Large intestine (tissue), 3 donors: ENCODE measurements at regions not wholly inside any gene's neighbourhood (a gene's known extent, or its start where the extent isn't known, plus 50 kb on each side); places are given as distances from the start of the nearest gene placed in this dataset.

Source experiments
- DNase-seq, 2 donors: peaks; one replicate each; pipeline versions ENCODE4 v3.0.0 to v3.0.0-alpha.2; 2013
- H3K27ac ChIP-seq: one replicate; pipeline ENCODE4 v1.5.1; 2013; ENCODE audit warnings: low read length
- H3K27me3 ChIP-seq: 2 replicates; pipeline ENCODE4 v1.6.1; 2013; ENCODE audit warnings: low read length; ENCODE audit not compliant: control insufficient read depth, insufficient read depth
- H3K36me3 ChIP-seq: 2 replicates; pipeline ENCODE4 v1.6.1; 2013; ENCODE audit warnings: low read length; ENCODE audit not compliant: control insufficient read depth, insufficient read depth
- H3K4me1 ChIP-seq: one replicate; pipeline ENCODE4 v1.6.1; 2013; ENCODE audit warnings: low read length; ENCODE audit not compliant: control insufficient read depth, insufficient read depth
- H3K4me3 ChIP-seq: one replicate; pipeline ENCODE4 v1.5.1; 2013; ENCODE audit warnings: low read length
- H3K9me3 ChIP-seq: one replicate; pipeline ENCODE4 v1.6.1; 2013; ENCODE audit warnings: mild to moderate bottlenecking, low read depth, low read length, moderate library complexity; ENCODE audit not compliant: control insufficient read depth
- WGBS: methylation state at CpG from one replicate; pipeline ENCODE4 v1.1.5; 2013; ENCODE audit warnings: low lambda C conversion rate; ENCODE audit not compliant: insufficient coverage; 5-methylcytosine and 5-hydroxymethylcytosine counted together

GRCh38 chrX:150034788-150035187 is 96.5 kb upstream of the EOLA2 start:
- no peaks in the 10 kb centered on the region for H3K4me1 ChIP-seq
- no peak overlapping the region for H3K4me3 ChIP-seq
- no peaks in the 10 kb centered on the region for H3K9me3 ChIP-seq
- no peaks in the 10 kb centered on the region for H3K36me3 ChIP-seq
- DNase-seq, result no peak
- no peaks in the 10 kb centered on the region for H3K27me3 ChIP-seq
- H3K27ac ChIP-seq, result no peak overlapping the region
- 100% methylated on average over 1 of the region's 2 CpGs for WGBS

- DNase-seq, result no peak
- Histone ChIP-seq H3K27ac (no peak overlapping the region), H3K36me3 (no peaks in the 10 kb centered on the region), H3K27me3 (no peaks in the 10 kb centered on the region), H3K4me3 (no peak overlapping the region), H3K4me1 (no peaks in the 10 kb centered on the region), H3K9me3 (no peaks in the 10 kb centered on the region)
- WGBS, result 60% methylated on average over 1 of the region's 2 CpGs
These were observed 97.2 kb upstream of the EOLA2 start for GRCh38 chrX:150035531-150035930.

GRCh38 chrX:150036181-150036580 is 97.9 kb upstream of the EOLA2 start:
- Histone ChIP-seq H3K27me3 (no peaks in the 10 kb centered on the region), H3K9me3 (no peaks in the 10 kb centered on the region), H3K36me3 (no peaks in the 10 kb centered on the region), H3K4me1 (no peaks in the 10 kb centered on the region), H3K27ac (no peak overlapping the region), H3K4me3 (no peak overlapping the region)
- peak in 1 of 2 donors; percentile 7 for DNase-seq
- WGBS, result no CpG with 5 or more reads among the region's 2 CpGs

- no peak for DNase-seq
- H3K27me3 ChIP-seq, result no peaks in the 10 kb centered on the region
- WGBS, result no CpG with 5 or more reads among the region's 3 CpGs
- no peak overlapping the region for H3K4me3 ChIP-seq
- H3K36me3 ChIP-seq, result no peaks in the 10 kb centered on the region
- H3K27ac ChIP-seq, result no peak overlapping the region
- no peaks in the 10 kb centered on the region for H3K9me3 ChIP-seq
- no peaks in the 10 kb centered on the region for H3K4me1 ChIP-seq
These were observed 98.3 kb upstream of the EOLA2 start for GRCh38 chrX:150036641-150037040.

GRCh38 chrX:150037041-150037440 is 98.8 kb upstream of the EOLA2 start:
- WGBS, result 20% methylated on average over 1 of the region's 2 CpGs
- Histone ChIP-seq H3K27ac (no peak overlapping the region), H3K4me1 (no peaks in the 10 kb centered on the region), H3K27me3 (no peaks in the 10 kb centered on the region), H3K36me3 (no peaks in the 10 kb centered on the region), H3K4me3 (no peak overlapping the region), H3K9me3 (no peaks in the 10 kb centered on the region)
- DNase-seq, result no peak

- DNase-seq, result no peak
- no CpG with 5 or more reads among the region's 3 CpGs for WGBS
These were observed 100.0 kb upstream of the EOLA2 start for GRCh38 chrX:150038315-150038714.

GRCh38 chrX:150038986-150039599 is 100.8 kb upstream of the EOLA2 start:
- Histone ChIP-seq H3K27ac (no peak overlapping the region), H3K27me3 (no peaks in the 10 kb centered on the region), H3K36me3 (no peaks in the 10 kb centered on the region), H3K4me1 (no peaks in the 10 kb centered on the region), H3K9me3 (no peaks in the 10 kb centered on the region), H3K4me3 (no peak overlapping the region)
- WGBS, result 100% methylated on average over 1 of the region's 1 CpG
- no peak for DNase-seq

More at GRCh38 chrX:150038315-150038714, 100.0 kb upstream of the EOLA2 start:
- Histone ChIP-seq H3K36me3 (no peaks in the 10 kb centered on the region), H3K9me3 (no peaks in the 10 kb centered on the region), H3K4me1 (no peaks in the 10 kb centered on the region), H3K27ac (no peak overlapping the region), H3K27me3 (no peaks in the 10 kb centered on the region), H3K4me3 (no peak overlapping the region)

- H3K36me3 ChIP-seq, result no peaks in the 10 kb centered on the region
- H3K4me3 ChIP-seq, result no peak overlapping the region
- WGBS, result no CpG with 5 or more reads among the region's 2 CpGs
- H3K27ac ChIP-seq, result no peak overlapping the region
- DNase-seq, result no peak
- H3K27me3 ChIP-seq, result no peaks in the 10 kb centered on the region
- H3K4me1 ChIP-seq, result no peaks in the 10 kb centered on the region
- no peaks in the 10 kb centered on the region for H3K9me3 ChIP-seq
These were observed 102.9 kb upstream of the EOLA2 start for GRCh38 chrX:150041208-150041607.

GRCh38 chrX:150044556-150044955 is 106.3 kb upstream of the EOLA2 start:
- Histone ChIP-seq H3K27me3 (no peaks in the 10 kb centered on the region), H3K27ac (no peak overlapping the region), H3K4me3 (no peak overlapping the region), H3K4me1 (no peaks in the 10 kb centered on the region), H3K36me3 (no peaks in the 10 kb centered on the region), H3K9me3 (no peaks in the 10 kb centered on the region)
- WGBS, result no CpG with 5 or more reads among the region's 2 CpGs
- no peak for DNase-seq

GRCh38 chrX:150047818-150048217 is 109.5 kb upstream of the EOLA2 start:
- Histone ChIP-seq H3K4me3 (no peak overlapping the region), H3K9me3 (no peaks in the 10 kb centered on the region), H3K27ac (no peak overlapping the region), H3K36me3 (no peaks in the 10 kb centered on the region), H3K4me1 (no peaks in the 10 kb centered on the region), H3K27me3 (no peaks in the 10 kb centered on the region)
- WGBS, result no CpG with 5 or more reads among the region's 4 CpGs
- no peak for DNase-seq

GRCh38 chrX:150049647-150050046 is 111.4 kb upstream of the EOLA2 start:
- whole genome bisulfite sequencing, result no CpG with 5 or more reads among the region's 2 CpGs
- no peaks in the 10 kb centered on the region for H3K27me3 ChIP-seq
- no peaks in the 10 kb centered on the region for H3K9me3 ChIP-seq
- peak in 1 of 2 donors; percentile 4 for DNase-seq
- no peak overlapping the region for H3K27ac ChIP-seq
- H3K4me1 ChIP-seq, result no peaks in the 10 kb centered on the region
- H3K4me3 ChIP-seq, result no peak overlapping the region
- H3K36me3 ChIP-seq, result no peaks in the 10 kb centered on the region
